Activated B cell treated with CpG ODN at 0.5 μM for 24 hours (primary cell): ENCODE measurements at regions not wholly inside any gene's neighbourhood (a gene's known extent, or its start where the extent isn't known, plus 50 kb on each side); places are given as distances from the start of the nearest gene placed in this dataset.

Experiments used
- ATAC-seq: fragments of 200-7000 bp; cut with Tn5 transposase; one replicate; pipeline ENCODE4 v1.10.0; 2021; ENCODE audit warnings: low read depth, mild to moderate bottlenecking, moderate library complexity
- CTCF ChIA-PET: fragments of 350-600 bp; sonication (Branson Sonifier 250); formaldehyde crosslinking; loops from one replicate; lab custom pipeline; 2021; ENCODE audit warnings: antibody characterized with exemption; lab: Charles Lee
- POLR2A ChIA-PET: fragments of 350-600 bp; sonication (Branson Sonifier 250); formaldehyde crosslinking; loops from one replicate; lab custom pipeline; 2021; ENCODE audit warnings: antibody characterized with exemption; lab: Charles Lee
- DNase-seq: peaks from one replicate; pipeline ENCODE4 v3.0.0; 2022
- H3K27ac Mint-ChIP-seq: one replicate; pipeline ENCODE4 v1.8.0; 2020; ENCODE audit warnings: mixed read lengths
- H3K27me3 Mint-ChIP-seq: one replicate; pipeline ENCODE4 v1.8.0; 2021; ENCODE audit warnings: mixed read lengths
- H3K36me3 Mint-ChIP-seq: one replicate; pipeline ENCODE4 v1.8.0; 2021; ENCODE audit warnings: low read depth, mixed read lengths
- H3K4me1 Mint-ChIP-seq: one replicate; pipeline ENCODE4 v1.8.0; 2021; ENCODE audit warnings: mixed read lengths
- H3K4me3 Mint-ChIP-seq: one replicate; pipeline ENCODE4 v1.8.0; 2020; ENCODE audit warnings: mild to moderate bottlenecking, mixed read lengths
- H3K9me3 Mint-ChIP-seq: one replicate; pipeline ENCODE4 v1.8.0; 2020; ENCODE audit warnings: mixed read lengths
- CTCF ChIP-seq: fragments of 200-600 bp; IDR thresholded peaks from one replicate; pipeline ENCODE4 v1.8.0; 2022; ENCODE audit warnings: antibody characterized with exemption, mild to moderate bottlenecking
- intact Hi-C: fragments of 100-400 bp; cut with micrococcal nuclease; formaldehyde crosslinking; loops from one replicate; pipeline ENCODE4 v1.15.1; 2024

- Mint-ChIP-seq H3K4me1 (no peaks in the 10 kb centered on the region), H3K36me3 (no peaks in the 10 kb centered on the region), H3K27me3 (peaks cover 8% of the 10 kb centered on the region), H3K27ac (no peak overlapping the region), H3K9me3 (peaks cover 12% of the 10 kb centered on the region), H3K4me3 (no peak overlapping the region)
- intact Hi-C loops, result no loop called here
- TF ChIP-seq CTCF, result no peak
- ChIA-PET CTCF (no interaction called here), POLR2A (no interaction called here)
- ATAC-seq (no peak), DNase-seq (no peak)
These were observed 189.6 kb upstream of the SFSWAP start for GRCh38 chr12:131521326-131521725.

- H3K36me3 Mint-ChIP-seq, result no peaks in the 10 kb centered on the region
- H3K27me3 Mint-ChIP-seq, result no peaks in the 10 kb centered on the region
- intact Hi-C loops, result no loop called here
- ATAC-seq, result no peak
- no peaks in the 10 kb centered on the region for H3K4me1 Mint-ChIP-seq
- H3K27ac Mint-ChIP-seq, result no peak overlapping the region
- CTCF ChIA-PET, result no interaction called here
- no peak for DNase-seq
- TF ChIP-seq CTCF, result no peak
- POLR2A ChIA-PET, result no interaction called here
- no peak overlapping the region for H3K4me3 Mint-ChIP-seq
- no peaks in the 10 kb centered on the region for H3K9me3 Mint-ChIP-seq
These were observed 184.9 kb upstream of the SFSWAP start for GRCh38 chr12:131525795-131526508.

- POLR2A ChIA-PET, result no interaction called here
- Mint-ChIP-seq H3K36me3 (no peaks in the 10 kb centered on the region), H3K4me3 (no peak overlapping the region), H3K9me3 (no peaks in the 10 kb centered on the region), H3K4me1 (no peaks in the 10 kb centered on the region), H3K27me3 (no peaks in the 10 kb centered on the region), H3K27ac (no peak overlapping the region)
- DNase-seq, result no peak
- CTCF ChIA-PET, result no interaction called here
- intact Hi-C loops, result no loop called here
- no peak for ATAC-seq
- no peak for TF ChIP-seq CTCF
These were observed 183.8 kb upstream of the SFSWAP start for GRCh38 chr12:131527092-131527491.

- DNase-seq (no peak), ATAC-seq (no peak)
- intact Hi-C loops, result no loop called here
- H3K36me3 Mint-ChIP-seq, result no peaks in the 10 kb centered on the region
- ChIA-PET CTCF (no interaction called here), POLR2A (no interaction called here)
- H3K4me3 Mint-ChIP-seq, result no peak overlapping the region
- H3K27ac Mint-ChIP-seq, result no peak overlapping the region
- no peaks in the 10 kb centered on the region for H3K4me1 Mint-ChIP-seq
- peaks cover 1% of the 10 kb centered on the region for H3K27me3 Mint-ChIP-seq
- H3K9me3 Mint-ChIP-seq, result no peaks in the 10 kb centered on the region
- TF ChIP-seq CTCF, result no peak
These were observed 183.2 kb upstream of the SFSWAP start for GRCh38 chr12:131527736-131528135.

- H3K4me1 Mint-ChIP-seq, result no peaks in the 10 kb centered on the region
- TF ChIP-seq CTCF, result no peak
- peaks cover 3% of the 10 kb centered on the region for H3K27me3 Mint-ChIP-seq
- POLR2A ChIA-PET, result no interaction called here
- H3K9me3 Mint-ChIP-seq, result no peaks in the 10 kb centered on the region
- no peak for ATAC-seq
- intact Hi-C loops, result no loop called here
- no peak overlapping the region for H3K27ac Mint-ChIP-seq
- DNase-seq, result no peak
- H3K4me3 Mint-ChIP-seq, result no peak overlapping the region
- CTCF ChIA-PET, result no interaction called here
- no peaks in the 10 kb centered on the region for H3K36me3 Mint-ChIP-seq
These were observed 182.7 kb upstream of the SFSWAP start for GRCh38 chr12:131528144-131528543.
